Loucy (cell line): ENCODE measurements at regions not wholly inside any gene's neighbourhood (a gene's known extent, or its start where the extent isn't known, plus 50 kb on each side); places are given as distances from the start of the nearest gene placed in this dataset.

Experiments used
- H2AFZ ChIP-seq: fragments of 200-600 bp; sonication (generic); 2 replicates; pipeline ENCODE4 v1.6.0; 2016; ENCODE audit warnings: antibody characterized with exemption, mild to moderate bottlenecking, low read length, moderate library complexity
- H3F3A ChIP-seq: fragments of 200-600 bp; 2 replicates; pipeline ENCODE4 v1.6.0; 2016; ENCODE audit warnings: antibody characterized with exemption, low read depth, mild to moderate bottlenecking
- H3K27me3 ChIP-seq: fragments of 200-600 bp; sonication (generic); 2 replicates; pipeline ENCODE4 v1.6.1; 2014; ENCODE audit warnings: low read length, mild to moderate bottlenecking; ENCODE audit not compliant: insufficient read depth, poor library complexity, severe bottlenecking
- H3K36me3 ChIP-seq: fragments of 200-600 bp; sonication (generic); 2 replicates; pipeline ENCODE4 v1.6.1; 2016; ENCODE audit warnings: low read length; ENCODE audit not compliant: insufficient read depth
- H3K4me1 ChIP-seq: fragments of 200-600 bp; sonication (generic); 2 replicates; pipeline ENCODE4 v1.5.1; 2014; ENCODE audit warnings: low read length, mild to moderate bottlenecking; ENCODE audit not compliant: insufficient read depth, poor library complexity, severe bottlenecking
- H3K4me2 ChIP-seq: fragments of 200-600 bp; sonication (generic); 2 replicates; pipeline ENCODE4 v1.6.0; 2014; ENCODE audit warnings: antibody characterized with exemption, low read length, low read depth, mild to moderate bottlenecking; ENCODE audit not compliant: poor library complexity, severe bottlenecking
- H3K4me3 ChIP-seq: fragments of 200-600 bp; sonication (generic); 2 replicates; pipeline ENCODE4 v1.5.1; 2014; ENCODE audit warnings: low read length, mild to moderate bottlenecking, mixed read lengths; ENCODE audit not compliant: poor library complexity, severe bottlenecking
- H3K79me2 ChIP-seq: fragments of 200-600 bp; sonication (generic); 2 replicates; pipeline ENCODE4 v1.6.1; 2014; ENCODE audit warnings: low read length; ENCODE audit not compliant: insufficient read depth
- H3K9ac ChIP-seq: fragments of 200-600 bp; sonication (generic); 2 replicates; pipeline ENCODE4 v1.6.0; 2014; ENCODE audit warnings: mild to moderate bottlenecking, low read depth, low read length, moderate library complexity; ENCODE audit not compliant: poor library complexity, severe bottlenecking
- H3K9me2 ChIP-seq: fragments of 200-600 bp; sonication (generic); replicated peaks from 2 replicates; pipeline ENCODE4 v1.6.1; 2016; ENCODE audit warnings: low read depth, low read length, mixed read lengths
- H3K9me3 ChIP-seq: fragments of 200-600 bp; sonication (generic); 2 replicates; pipeline ENCODE4 v1.6.1; 2014; ENCODE audit warnings: mild to moderate bottlenecking, antibody characterized with exemption, low read length, low read depth; ENCODE audit not compliant: insufficient read depth
- H4K20me1 ChIP-seq: fragments of 200-600 bp; sonication (generic); 2 replicates; pipeline ENCODE4 v1.6.0; 2014; ENCODE audit warnings: antibody characterized with exemption, low read length, mild to moderate bottlenecking; ENCODE audit not compliant: insufficient read depth, poor library complexity, severe bottlenecking
- CTCF ChIP-seq: fragments of 200-600 bp; sonication (generic); conservative IDR thresholded peaks from 2 replicates; pipeline ENCODE4 v1.5.1; 2014; ENCODE audit warnings: mild to moderate bottlenecking, antibody characterized with exemption, low read length
- EZH2phosphoT487 ChIP-seq: fragments of 200-600 bp; IDR thresholded peaks from 2 replicates; pipeline ENCODE4 v1.6.1; 2018; ENCODE audit warnings: antibody characterized with exemption, mild to moderate bottlenecking, moderate library complexity, borderline replicate concordance

- Histone ChIP-seq H3K79me2 (no peaks in the 10 kb centered on the region), H3K36me3 (no peaks in the 10 kb centered on the region), H3K9ac (no peak overlapping the region), H3F3A (no peaks in the 10 kb centered on the region), H3K4me2 (no peak overlapping the region), H4K20me1 (no peaks in the 10 kb centered on the region), H3K27me3 (no peaks in the 10 kb centered on the region), H3K9me3 (no peaks in the 10 kb centered on the region; the same call in 1 of the 2 replicates), H2AFZ (no peak overlapping the region), H3K4me1 (no peaks in the 10 kb centered on the region), H3K9me2 (no peaks in the 10 kb centered on the region), H3K4me3 (no peak overlapping the region)
- TF ChIP-seq CTCF = no peak
- TF ChIP-seq EZH2phosphoT487 = no peak
Observed at GRCh38 chr22:27057717-27058116, 400.3 kb downstream of the MIAT start.

- H3K36me3 ChIP-seq = no peaks in the 10 kb centered on the region
- no peaks in the 10 kb centered on the region for H3K9me2 ChIP-seq
- no peaks in the 10 kb centered on the region for H3K27me3 ChIP-seq
- no peaks in the 10 kb centered on the region; the same call in 1 of the 2 replicates for H3K9me3 ChIP-seq
- no peak overlapping the region for H3K4me3 ChIP-seq
- no peak overlapping the region for H3K9ac ChIP-seq
- TF ChIP-seq CTCF = no peak
- no peak for TF ChIP-seq EZH2phosphoT487
- no peaks in the 10 kb centered on the region for H3F3A ChIP-seq
- H3K79me2 ChIP-seq = no peaks in the 10 kb centered on the region
- H2AFZ ChIP-seq = no peak overlapping the region
- no peaks in the 10 kb centered on the region for H4K20me1 ChIP-seq
- no peaks in the 10 kb centered on the region for H3K4me1 ChIP-seq
- no peak overlapping the region for H3K4me2 ChIP-seq
Observed at GRCh38 chr22:27060190-27060589, 402.8 kb downstream of the MIAT start.

GRCh38 chr22:27062910-27063309 is 405.5 kb downstream of the MIAT start:
- H3K79me2 ChIP-seq = no peaks in the 10 kb centered on the region
- H3K9ac ChIP-seq = no peak overlapping the region
- H2AFZ ChIP-seq = no peak overlapping the region
- H3K4me3 ChIP-seq = no peak overlapping the region
- no peaks in the 10 kb centered on the region for H3K27me3 ChIP-seq
- H3K4me2 ChIP-seq = no peak overlapping the region
- H3K9me2 ChIP-seq = no peaks in the 10 kb centered on the region
- TF ChIP-seq CTCF (no peak), EZH2phosphoT487 (no peak)
- no peaks in the 10 kb centered on the region for H3K36me3 ChIP-seq
- H3K4me1 ChIP-seq = no peaks in the 10 kb centered on the region
- no peaks in the 10 kb centered on the region; the same call in 1 of the 2 replicates for H3K9me3 ChIP-seq
- no peaks in the 10 kb centered on the region for H3F3A ChIP-seq
- no peaks in the 10 kb centered on the region for H4K20me1 ChIP-seq
